Colonic mucosa (tissue), 4 donors: ENCODE measurements at regions not wholly inside any gene's neighbourhood (a gene's known extent, or its start where the extent isn't known, plus 50 kb on each side); places are given as distances from the start of the nearest gene placed in this dataset.
"Not testable (repeated sequence)": the region's sequence is repeated elsewhere in the genome, so short reads cannot be mapped to it uniquely, and the experiment has no call there.

Source experiments
- DNase-seq: peaks from one replicate; pipeline ENCODE4 v3.0.0-alpha.2; 2020
- H3K27ac ChIP-seq: fragments of 200-600 bp; one replicate; pipeline ENCODE4 v1.8.0; 2021
- H3K27me3 ChIP-seq: fragments of 200-600 bp; one replicate; pipeline ENCODE4 v1.8.0; 2021
- H3K36me3 ChIP-seq: fragments of 200-600 bp; one replicate; pipeline ENCODE4 v1.8.0; 2021
- H3K4me1 ChIP-seq: fragments of 200-600 bp; one replicate; pipeline ENCODE4 v1.8.0; 2021; ENCODE audit warnings: mild to moderate bottlenecking
- H3K4me3 ChIP-seq: fragments of 200-600 bp; one replicate; pipeline ENCODE4 v1.8.0; 2021
- H3K9ac ChIP-seq, 2 donors: one replicate each; pipeline ENCODE4 v1.7.0; 2013; ENCODE audit warnings: control low read depth in 2 of 2, low read depth in 2 of 2, low read length in 2 of 2
- H3K9me3 ChIP-seq: fragments of 200-600 bp; one replicate; pipeline ENCODE4 v1.8.0; 2021
- CTCF ChIP-seq: fragments of 200-600 bp; IDR thresholded peaks from one replicate; pipeline ENCODE4 v1.8.0; 2022; ENCODE audit warnings: antibody characterized with exemption, mild to moderate bottlenecking
- intact Hi-C: fragments of 100-400 bp; cut with DNase I; formaldehyde crosslinking; loops from one replicate; pipeline ENCODE4 v1.14.1; 2022
- donor health status: healthy.
- donor health status: DM: no; HTN: no; CAD: no.
- donor health status: DM: no; HTN: no; CAD: no.

- Histone ChIP-seq H3K36me3 (no peaks in the 10 kb centered on the region), H3K9me3 (no peaks in the 10 kb centered on the region), H3K4me3 (no peak overlapping the region), H3K9ac (no peak overlapping the region), H3K4me1 (no peaks in the 10 kb centered on the region), H3K27ac (no peak overlapping the region), H3K27me3 (peaks cover 5% of the 10 kb centered on the region)
- TF ChIP-seq CTCF, result no peak
- DNase-seq, result no peak
- intact Hi-C loops, result no loop called here
Observed at GRCh38 chr16:87048730-87049115, 268.5 kb downstream of the C16orf95 start.

- H3K27ac ChIP-seq, intact Hi-C loops, H3K9ac ChIP-seq, H3K4me3 ChIP-seq, H3K27me3 ChIP-seq, H3K4me1 ChIP-seq, DNase-seq, H3K9me3 ChIP-seq, H3K36me3 ChIP-seq: not testable (repeated sequence)
Observed at GRCh38 chr16:87049216-87049615, 268.0 kb downstream of the C16orf95 start.

- Histone ChIP-seq H3K27ac (no peak overlapping the region), H3K9me3 (no peaks in the 10 kb centered on the region), H3K36me3 (no peaks in the 10 kb centered on the region), H3K27me3 (peaks cover 5% of the 10 kb centered on the region), H3K4me1 (no peaks in the 10 kb centered on the region), H3K9ac (no peak overlapping the region), H3K4me3 (no peak overlapping the region)
- DNase-seq, result no peak
- TF ChIP-seq CTCF, result no peak
- intact Hi-C loops, result no loop called here
Observed at GRCh38 chr16:87050142-87050541, 267.1 kb downstream of the C16orf95 start.

GRCh38 chr16:87051526-87052320 lies 265.5 kb downstream of the C16orf95 start:
- Histone ChIP-seq H3K9me3 (no peaks in the 10 kb centered on the region), H3K27ac (no peak overlapping the region), H3K9ac (no peak overlapping the region), H3K27me3 (peaks cover 5% of the 10 kb centered on the region), H3K36me3 (no peaks in the 10 kb centered on the region), H3K4me3 (no peak overlapping the region), H3K4me1 (no peaks in the 10 kb centered on the region)
- DNase-seq, result no peak
- intact Hi-C loops, result no loop called here
- TF ChIP-seq CTCF, result no peak

GRCh38 chr16:87052506-87052905 lies 264.7 kb downstream of the C16orf95 start:
- Histone ChIP-seq H3K4me1 (no peaks in the 10 kb centered on the region), H3K27ac (no peak overlapping the region), H3K9ac (no peak overlapping the region), H3K4me3 (no peak overlapping the region), H3K9me3 (no peaks in the 10 kb centered on the region), H3K36me3 (no peaks in the 10 kb centered on the region), H3K27me3 (peaks cover 5% of the 10 kb centered on the region)
- intact Hi-C loops, result no loop called here
- DNase-seq, result no peak
- no peak for TF ChIP-seq CTCF
